ENCODE measurements at regions not wholly inside any gene's neighbourhood (a gene's known extent, or its start where the extent isn't known, plus 50 kb on each side); places are given as distances from the start of the nearest gene placed in this dataset.

DNA sequence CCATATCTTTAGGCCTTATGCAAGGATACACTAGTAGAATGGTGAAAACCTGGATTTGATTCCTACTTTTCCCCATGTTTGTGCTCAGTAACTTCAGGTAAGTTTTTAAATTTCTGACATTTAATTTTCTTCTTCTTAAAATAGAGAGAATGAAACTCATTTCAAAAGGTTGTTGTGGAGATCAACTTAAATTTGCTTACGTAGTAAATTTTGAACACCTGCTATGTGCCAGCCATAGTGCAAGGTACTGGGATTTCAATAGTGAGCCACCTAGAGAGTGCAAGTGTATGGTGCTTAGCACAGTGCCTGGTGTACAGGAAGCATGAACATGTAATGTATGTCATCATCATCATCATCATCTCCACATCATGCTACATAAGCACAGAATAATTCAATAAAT is 73.6 kb upstream of the SMIM36 start:
- H3K27me3 ChIP-seq (ENCODE audit: insufficient read depth, poor library complexity, severe bottlenecking), result no peaks in the 10 kb centered on the region
- no peak for DNase-seq (ENCODE audit: low read depth in 1 of 2, low spot score in 1 of 2)
- TF ChIP-seq, protein P1, sequence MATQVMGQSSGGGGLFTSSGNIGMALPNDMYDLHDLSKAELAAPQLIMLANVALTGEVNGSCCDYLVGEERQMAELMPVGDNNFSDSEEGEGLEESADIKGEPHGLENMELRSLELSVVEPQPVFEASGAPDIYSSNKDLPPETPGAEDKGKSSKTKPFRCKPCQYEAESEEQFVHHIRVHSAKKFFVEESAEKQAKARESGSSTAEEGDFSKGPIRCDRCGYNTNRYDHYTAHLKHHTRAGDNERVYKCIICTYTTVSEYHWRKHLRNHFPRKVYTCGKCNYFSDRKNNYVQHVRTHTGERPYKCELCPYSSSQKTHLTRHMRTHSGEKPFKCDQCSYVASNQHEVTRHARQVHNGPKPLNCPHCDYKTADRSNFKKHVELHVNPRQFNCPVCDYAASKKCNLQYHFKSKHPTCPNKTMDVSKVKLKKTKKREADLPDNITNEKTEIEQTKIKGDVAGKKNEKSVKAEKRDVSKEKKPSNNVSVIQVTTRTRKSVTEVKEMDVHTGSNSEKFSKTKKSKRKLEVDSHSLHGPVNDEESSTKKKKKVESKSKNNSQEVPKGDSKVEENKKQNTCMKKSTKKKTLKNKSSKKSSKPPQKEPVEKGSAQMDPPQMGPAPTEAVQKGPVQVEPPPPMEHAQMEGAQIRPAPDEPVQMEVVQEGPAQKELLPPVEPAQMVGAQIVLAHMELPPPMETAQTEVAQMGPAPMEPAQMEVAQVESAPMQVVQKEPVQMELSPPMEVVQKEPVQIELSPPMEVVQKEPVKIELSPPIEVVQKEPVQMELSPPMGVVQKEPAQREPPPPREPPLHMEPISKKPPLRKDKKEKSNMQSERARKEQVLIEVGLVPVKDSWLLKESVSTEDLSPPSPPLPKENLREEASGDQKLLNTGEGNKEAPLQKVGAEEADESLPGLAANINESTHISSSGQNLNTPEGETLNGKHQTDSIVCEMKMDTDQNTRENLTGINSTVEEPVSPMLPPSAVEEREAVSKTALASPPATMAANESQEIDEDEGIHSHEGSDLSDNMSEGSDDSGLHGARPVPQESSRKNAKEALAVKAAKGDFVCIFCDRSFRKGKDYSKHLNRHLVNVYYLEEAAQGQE (IDR thresholded peaks at IDR 0.05; ENCODE audit: insufficient replicate concordance, low read depth), result no peak
- TF ChIP-seq GABPA (IDR thresholded peaks at IDR 0.05; ENCODE audit: low read depth) (no peak), POLR2AphosphoS5 (IDR thresholded peaks at IDR 0.05; ENCODE audit: low read depth) (no peak), SPI1 (IDR thresholded peaks at IDR 0.05; ENCODE audit: borderline replicate concordance, low read depth) (no peak)
- TF ChIP-seq, protein P2, sequence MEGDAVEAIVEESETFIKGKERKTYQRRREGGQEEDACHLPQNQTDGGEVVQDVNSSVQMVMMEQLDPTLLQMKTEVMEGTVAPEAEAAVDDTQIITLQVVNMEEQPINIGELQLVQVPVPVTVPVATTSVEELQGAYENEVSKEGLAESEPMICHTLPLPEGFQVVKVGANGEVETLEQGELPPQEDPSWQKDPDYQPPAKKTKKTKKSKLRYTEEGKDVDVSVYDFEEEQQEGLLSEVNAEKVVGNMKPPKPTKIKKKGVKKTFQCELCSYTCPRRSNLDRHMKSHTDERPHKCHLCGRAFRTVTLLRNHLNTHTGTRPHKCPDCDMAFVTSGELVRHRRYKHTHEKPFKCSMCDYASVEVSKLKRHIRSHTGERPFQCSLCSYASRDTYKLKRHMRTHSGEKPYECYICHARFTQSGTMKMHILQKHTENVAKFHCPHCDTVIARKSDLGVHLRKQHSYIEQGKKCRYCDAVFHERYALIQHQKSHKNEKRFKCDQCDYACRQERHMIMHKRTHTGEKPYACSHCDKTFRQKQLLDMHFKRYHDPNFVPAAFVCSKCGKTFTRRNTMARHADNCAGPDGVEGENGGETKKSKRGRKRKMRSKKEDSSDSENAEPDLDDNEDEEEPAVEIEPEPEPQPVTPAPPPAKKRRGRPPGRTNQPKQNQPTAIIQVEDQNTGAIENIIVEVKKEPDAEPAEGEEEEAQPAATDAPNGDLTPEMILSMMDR (IDR thresholded peaks at IDR 0.05; ENCODE audit: insufficient read depth, low read length), result no peak
- no peak overlapping the region for H3K27ac ChIP-seq (replicated peaks)
- H3K4me3 ChIP-seq (replicated peaks; ENCODE audit: insufficient read depth, low read length), result no peak overlapping the region

DNA sequence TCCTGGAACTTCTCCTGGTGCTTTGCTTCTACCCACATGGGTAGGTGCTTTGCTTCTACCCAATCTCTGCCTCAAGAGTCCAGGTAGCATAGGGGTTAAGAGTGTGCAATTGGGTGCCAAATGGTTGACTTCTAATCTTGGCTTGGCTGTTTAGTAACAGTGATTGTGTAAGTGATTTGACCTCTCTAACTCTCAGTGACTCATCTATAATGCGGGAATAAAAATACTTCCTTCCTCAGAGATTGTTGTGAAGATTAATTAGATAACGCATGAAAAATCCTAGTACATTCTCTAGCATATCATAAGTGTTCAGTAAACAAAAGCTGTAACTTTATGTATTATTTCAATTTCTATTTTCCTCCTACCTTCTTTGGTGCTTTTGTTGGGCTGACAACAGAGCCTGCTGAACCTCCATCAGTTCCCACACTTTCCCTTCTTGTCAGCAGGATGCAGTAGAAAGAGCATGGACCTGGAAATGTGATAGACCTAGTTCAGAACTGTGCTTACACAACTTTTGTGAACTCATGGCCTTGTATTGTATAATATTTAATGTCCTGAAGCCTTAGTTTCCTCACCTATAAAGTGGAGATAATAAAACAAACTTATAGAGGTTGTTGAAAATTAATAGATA is 72.9 kb upstream of the SMIM36 start:
- Histone ChIP-seq H3K27ac (replicated peaks) (no peak overlapping the region), H3K4me3 (replicated peaks; ENCODE audit: insufficient read depth, low read length) (no peak overlapping the region), H3K27me3 (ENCODE audit: insufficient read depth, poor library complexity, severe bottlenecking) (no peaks in the 10 kb centered on the region)
- TF ChIP-seq SPI1 (IDR thresholded peaks at IDR 0.05; ENCODE audit: borderline replicate concordance, low read depth), result no peak
- TF ChIP-seq, protein P1 (IDR thresholded peaks at IDR 0.05; ENCODE audit: insufficient replicate concordance, low read depth), result no peak
- TF ChIP-seq GABPA (IDR thresholded peaks at IDR 0.05; ENCODE audit: low read depth), result no peak
- TF ChIP-seq POLR2AphosphoS5 (IDR thresholded peaks at IDR 0.05; ENCODE audit: low read depth), result no peak
- TF ChIP-seq, protein P2 (IDR thresholded peaks at IDR 0.05; ENCODE audit: insufficient read depth, low read length), result no peak
- DNase-seq (ENCODE audit: low read depth in 1 of 2, low spot score in 1 of 2), result no peak

DNA sequence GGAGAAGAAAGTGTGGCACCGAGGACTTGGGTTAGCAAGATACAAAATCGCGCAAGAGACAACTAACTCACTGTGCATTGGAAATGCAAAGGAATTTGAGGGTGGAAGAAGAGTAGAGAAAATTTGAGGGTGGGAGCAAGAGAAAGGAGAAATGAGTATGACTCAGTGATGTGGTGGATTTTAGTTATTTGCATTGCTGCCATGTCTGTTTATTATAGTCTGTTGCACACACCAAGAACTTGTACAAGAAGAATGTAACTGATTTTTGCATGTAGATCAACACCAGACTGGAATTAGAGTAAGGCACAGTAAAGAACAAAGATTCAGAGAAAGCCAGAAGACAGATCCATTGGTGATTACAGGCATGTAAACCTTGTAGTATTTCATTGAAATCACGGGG is 71.6 kb upstream of the SMIM36 start:
- no peak overlapping the region for H3K27ac ChIP-seq (replicated peaks)
- no peak overlapping the region for H3K4me3 ChIP-seq (replicated peaks; ENCODE audit: insufficient read depth, low read length)
- H3K27me3 ChIP-seq (ENCODE audit: insufficient read depth, poor library complexity, severe bottlenecking), result no peaks in the 10 kb centered on the region
- TF ChIP-seq GABPA (IDR thresholded peaks at IDR 0.05; ENCODE audit: low read depth) (no peak), SPI1 (IDR thresholded peaks at IDR 0.05; ENCODE audit: borderline replicate concordance, low read depth) (no peak), POLR2AphosphoS5 (IDR thresholded peaks at IDR 0.05; ENCODE audit: low read depth) (no peak)
- TF ChIP-seq, protein P1 (IDR thresholded peaks at IDR 0.05; ENCODE audit: insufficient replicate concordance, low read depth), result no peak
- TF ChIP-seq, protein P2 (IDR thresholded peaks at IDR 0.05; ENCODE audit: insufficient read depth, low read length), result no peak
- no peak for DNase-seq (ENCODE audit: low read depth in 1 of 2, low spot score in 1 of 2)
